Gastroesophageal sphincter (tissue), 4 donors: ENCODE measurements at regions not wholly inside any gene's neighbourhood (a gene's known extent, or its start where the extent isn't known, plus 50 kb on each side); places are given as distances from the start of the nearest gene placed in this dataset.

Source experiments
- ATAC-seq: fragments of 150-250 bp; one replicate; pipeline ENCODE4 v1.9.1; 2016; ENCODE audit warnings: mild to moderate bottlenecking, moderate library complexity
- H3K27ac ChIP-seq, 4 donors: fragments of 200-600 bp; sonication (generic) in 3 of 4; 1 replicate in 3 of 4; 2 replicates in 1 of 4; pipeline ENCODE4 v1.5.1; 2016 to 2019
- H3K27me3 ChIP-seq: fragments of 200-600 bp; sonication (generic); one replicate; pipeline ENCODE4 v1.5.1; 2019
- H3K36me3 ChIP-seq, 2 donors: fragments of 200-600 bp; sonication (generic); one replicate each; pipeline ENCODE4 v1.5.1; 2019; ENCODE audit warnings: control low read depth in 1 of 2
- H3K4me1 ChIP-seq, 3 donors: fragments of 200-600 bp; sonication (generic); 1 replicate in 2 of 3; 2 replicates in 1 of 3; pipeline ENCODE4 v1.5.1; 2016 to 2019; ENCODE audit warnings: control low read depth in 2 of 3
- H3K4me3 ChIP-seq, 2 donors: fragments of 200-600 bp; sonication (generic); one replicate each; pipeline ENCODE4 v1.5.1; 2019; ENCODE audit warnings: mild to moderate bottlenecking in 1 of 2, moderate library complexity in 1 of 2
- H3K9me3 ChIP-seq, 3 donors: fragments of 200-600 bp; sonication (generic); one replicate each; pipeline ENCODE4 v1.5.1; 2017 to 2019; ENCODE audit warnings: control low read depth in 2 of 3
- CTCF ChIP-seq, 4 experiments: fragments of 200-600 bp in 2 of 4; fragments of 450-650 bp in 2 of 4; sonication (generic) in 1 of 4; IDR thresholded peaks; one replicate each; pipeline ENCODE4 v1.5.1; 2017 to 2019; ENCODE audit warnings: antibody characterized with exemption in 4 of 4, mild to moderate bottlenecking in 2 of 4, moderate library complexity in 2 of 4
- EP300 ChIP-seq: sonication (generic); formaldehyde crosslinking; IDR thresholded peaks from one replicate; pipeline ENCODE4 v1.6.1; 2017; ENCODE audit warnings: antibody characterized with exemption, mild to moderate bottlenecking
- POLR2A ChIP-seq, 2 donors: fragments of 450-650 bp; IDR thresholded peaks; one replicate each; pipeline ENCODE4 v1.6.1; 2017; ENCODE audit warnings: antibody characterized with exemption in 2 of 2, mild to moderate bottlenecking in 2 of 2, moderate library complexity in 1 of 2
- POLR2AphosphoS5 ChIP-seq: sonication (generic); formaldehyde crosslinking; IDR thresholded peaks from one replicate; pipeline ENCODE4 v1.6.1; 2017; ENCODE audit warnings: antibody characterized with exemption
- WGBS, 2 donors: methylation state at CpG; one replicate each; pipeline ENCODE4 v1.1.5; 2018; ENCODE audit warnings: low coverage in 1 of 2; 5-methylcytosine and 5-hydroxymethylcytosine counted together

GRCh38 chr1:25012966-25013962, 83.2 kb upstream of the RUNX3 start:
- H3K9me3 ChIP-seq = peaks cover 0 to 8% (median 0%) of the 10 kb centered on the region in 3 donors
- H3K4me1 ChIP-seq = no peaks in the 10 kb centered on the region
- no peak overlapping the region for H3K4me3 ChIP-seq
- H3K27me3 ChIP-seq = peaks cover 35% of the 10 kb centered on the region
- no peaks in the 10 kb centered on the region for H3K36me3 ChIP-seq
- no peak for ATAC-seq
- 66 to 90% methylated on average over 2 to 5 of the region's 17 CpGs for WGBS, 2 donors
- TF ChIP-seq POLR2AphosphoS5 (no peak), EP300 (no peak), CTCF (IDR thresholded peaks at IDR 0.05) (no peak), POLR2A (IDR thresholded peaks at IDR 0.05) (no peak)
- H3K27ac ChIP-seq = no peak overlapping the region

DNA sequence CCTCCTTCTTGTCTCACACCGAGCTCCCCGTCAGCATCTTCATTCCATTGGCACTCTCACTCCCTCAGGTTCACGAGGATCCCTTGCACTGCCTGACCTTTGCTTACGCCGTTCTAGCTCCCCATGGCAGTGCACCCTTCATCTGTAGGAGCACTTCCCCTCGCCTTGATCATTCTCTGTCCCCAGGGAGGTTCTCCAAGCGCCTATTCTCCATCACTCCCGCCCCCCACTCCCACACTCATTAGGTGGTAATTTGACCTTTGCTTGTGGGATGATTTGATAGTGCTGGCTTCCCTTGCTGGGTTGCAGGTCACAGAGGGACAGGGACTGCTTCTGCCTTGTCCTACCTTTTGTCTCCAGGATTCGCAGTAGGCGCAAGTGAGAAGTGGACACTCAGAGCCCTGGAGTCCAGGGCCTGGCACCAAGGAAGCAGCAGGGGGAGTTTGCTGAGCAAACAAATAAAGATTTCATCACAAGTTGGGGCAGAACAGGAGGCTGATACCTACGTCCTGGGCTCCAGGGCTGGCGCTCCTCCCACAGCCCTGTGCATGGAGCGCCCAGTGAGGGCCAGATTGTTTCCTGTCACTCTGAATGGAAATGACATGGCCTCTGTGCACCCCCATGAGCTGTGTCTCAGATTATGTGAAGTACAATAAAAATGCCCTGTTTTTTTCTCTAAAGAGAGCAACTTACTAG, 82.0 kb upstream of the RUNX3 start:
- no peak for TF ChIP-seq CTCF (IDR thresholded peaks at IDR 0.05)
- no peak for TF ChIP-seq POLR2A (IDR thresholded peaks at IDR 0.05)
- TF ChIP-seq EP300 = no peak
- no peak for TF ChIP-seq POLR2AphosphoS5
- H3K27ac ChIP-seq = no peak overlapping the region
- no peaks in the 10 kb centered on the region for H3K36me3 ChIP-seq
- ATAC-seq = no peak
- H3K9me3 ChIP-seq = peaks cover 0 to 8% (median 0%) of the 10 kb centered on the region in 3 donors
- WGBS, 2 donors = 73 to 84% methylated on average over 6 to 10 of the region's 13 CpGs
- no peak overlapping the region for H3K4me3 ChIP-seq
- peaks cover 45% of the 10 kb centered on the region for H3K27me3 ChIP-seq
- peaks cover 0 to 6% (median 0%) of the 10 kb centered on the region in 3 donors for H3K4me1 ChIP-seq

GRCh38 chr1:25011275-25011674, 81.2 kb upstream of the RUNX3 start:
- peaks cover 0 to 12% (median 0%) of the 10 kb centered on the region in 3 donors for H3K4me1 ChIP-seq
- H3K27ac ChIP-seq = no peak overlapping the region
- H3K27me3 ChIP-seq = peaks cover 46% of the 10 kb centered on the region
- peaks cover 0 to 8% (median 0%) of the 10 kb centered on the region in 3 donors for H3K9me3 ChIP-seq
- WGBS, 2 donors = 78 to 88% methylated on average over 4 of the region's 4 CpGs
- no peak for ATAC-seq
- TF ChIP-seq EP300 = no peak
- no peak for TF ChIP-seq POLR2A (IDR thresholded peaks at IDR 0.05)
- TF ChIP-seq POLR2AphosphoS5 = no peak
- no peak for TF ChIP-seq CTCF (IDR thresholded peaks at IDR 0.05)
- H3K4me3 ChIP-seq = no peak overlapping the region
- H3K36me3 ChIP-seq = no peaks in the 10 kb centered on the region

DNA sequence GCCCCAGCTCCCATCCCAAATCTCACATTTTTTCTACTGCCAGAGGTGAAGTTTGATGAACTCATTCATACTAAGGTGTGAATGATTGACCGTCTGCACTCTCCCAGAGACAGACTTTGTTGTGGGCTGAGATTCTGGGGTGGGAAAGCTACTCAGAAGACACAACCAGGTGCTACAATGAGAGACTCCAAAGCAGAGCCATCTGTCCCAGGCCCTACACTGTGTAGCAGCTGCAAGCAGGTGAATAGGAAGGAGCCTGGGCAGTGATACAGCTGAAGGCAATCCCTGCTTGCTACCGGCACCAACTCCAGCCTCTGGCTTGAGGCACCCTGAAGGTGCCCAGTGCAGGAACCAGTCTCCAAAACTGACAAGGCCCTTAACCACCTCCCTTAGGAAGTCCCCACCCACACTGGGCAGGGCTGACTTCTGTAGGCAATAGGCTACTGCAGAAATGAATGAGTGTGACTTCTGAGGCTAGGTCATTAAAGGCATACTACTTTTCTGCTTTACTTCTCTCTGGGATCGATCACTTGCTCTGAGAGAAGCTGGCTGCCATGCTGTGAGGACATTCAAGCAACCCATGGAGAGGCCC, 79.7 kb upstream of the RUNX3 start:
- no peak for ATAC-seq
- Histone ChIP-seq H3K27ac (no peak overlapping the region), H3K4me1 (peaks cover 0 to 12% (median 0%) of the 10 kb centered on the region in 3 donors), H3K9me3 (peaks cover 0 to 8% (median 0%) of the 10 kb centered on the region in 3 donors), H3K36me3 (no peaks in the 10 kb centered on the region), H3K4me3 (no peak overlapping the region), H3K27me3 (peaks cover 61% of the 10 kb centered on the region)
- TF ChIP-seq EP300 = no peak
- no peak for TF ChIP-seq POLR2AphosphoS5
- TF ChIP-seq CTCF (IDR thresholded peaks at IDR 0.05) = no peak
- no peak for TF ChIP-seq POLR2A (IDR thresholded peaks at IDR 0.05)
- 80 to 100% methylated on average over 1 to 2 of the region's 3 CpGs for WGBS, 2 donors
